Mesothelial cell of epicardium (in vitro differentiated cells): ENCODE measurements at regions not wholly inside any gene's neighbourhood (a gene's known extent, or its start where the extent isn't known, plus 50 kb on each side); places are given as distances from the start of the nearest gene placed in this dataset.

Experiments used
- DNase-seq, 2 experiments: peaks; one replicate each; pipeline ENCODE4 v3.0.0; 2021; ENCODE audit warnings: low spot score in 2 of 2; ENCODE audit not compliant: unreplicated experiment in 2 of 2
- H3K27ac Mint-ChIP-seq: 2 replicates; pipeline ENCODE4 v1.8.0; 2021; ENCODE audit warnings: mixed read lengths
- H3K27me3 Mint-ChIP-seq: 2 replicates; pipeline ENCODE4 v1.8.0; 2021; ENCODE audit warnings: low read depth, mixed read lengths
- H3K36me3 Mint-ChIP-seq: 2 replicates; pipeline ENCODE4 v1.8.0; 2021; ENCODE audit warnings: mixed read lengths
- H3K4me1 Mint-ChIP-seq: 2 replicates; pipeline ENCODE4 v1.8.0; 2021; ENCODE audit warnings: mixed read lengths
- H3K4me3 Mint-ChIP-seq: 2 replicates; pipeline ENCODE4 v1.8.0; 2021; ENCODE audit warnings: mild to moderate bottlenecking, moderate library complexity, mixed read lengths
- H3K9me3 Mint-ChIP-seq: 2 replicates; pipeline ENCODE4 v1.8.0; 2021; ENCODE audit warnings: mixed read lengths
- CTCF ChIP-seq: fragments of 200-600 bp; sonication (generic); IDR thresholded peaks from one replicate; pipeline ENCODE4 v1.5.0; 2021; ENCODE audit warnings: antibody characterized with exemption; ENCODE audit not compliant: unreplicated experiment

- H3K9me3 Mint-ChIP-seq: peaks cover 4% of the 10 kb centered on the region
- TF ChIP-seq CTCF: no peak
- DNase-seq: no peak
- H3K27me3 Mint-ChIP-seq: peaks cover 12% of the 10 kb centered on the region
- H3K27ac Mint-ChIP-seq: no peak overlapping the region
- H3K4me1 Mint-ChIP-seq: peaks cover 21% of the 10 kb centered on the region
- no peaks in the 10 kb centered on the region for H3K36me3 Mint-ChIP-seq
- H3K4me3 Mint-ChIP-seq: no peak overlapping the region
These were observed 491.6 kb upstream of the C1orf87 start for GRCh38 chr1:60564916-60565750.

- H3K27me3 Mint-ChIP-seq: peaks cover 15% of the 10 kb centered on the region
- no peak for DNase-seq
- H3K36me3 Mint-ChIP-seq: no peaks in the 10 kb centered on the region
- H3K4me3 Mint-ChIP-seq: no peak overlapping the region
- H3K4me1 Mint-ChIP-seq: peaks cover 23% of the 10 kb centered on the region
- H3K9me3 Mint-ChIP-seq: peaks cover 4% of the 10 kb centered on the region
- H3K27ac Mint-ChIP-seq: no peak overlapping the region
- TF ChIP-seq CTCF: no peak
These were observed 490.4 kb upstream of the C1orf87 start for GRCh38 chr1:60563777-60564535.

- Mint-ChIP-seq H3K4me1 (peaks cover 23% of the 10 kb centered on the region), H3K27ac (no peak overlapping the region), H3K9me3 (no peaks in the 10 kb centered on the region), H3K36me3 (no peaks in the 10 kb centered on the region), H3K27me3 (peaks cover 18% of the 10 kb centered on the region), H3K4me3 (no peak overlapping the region)
- DNase-seq: no peak
- no peak for TF ChIP-seq CTCF
These were observed 489.2 kb upstream of the C1orf87 start for GRCh38 chr1:60562740-60563139.

- H3K4me3 Mint-ChIP-seq: no peak overlapping the region
- no peak for TF ChIP-seq CTCF
- H3K4me1 Mint-ChIP-seq: peaks cover 17% of the 10 kb centered on the region
- no peak for DNase-seq
- no peaks in the 10 kb centered on the region for H3K9me3 Mint-ChIP-seq
- H3K27me3 Mint-ChIP-seq: peaks cover 22% of the 10 kb centered on the region
- no peaks in the 10 kb centered on the region for H3K36me3 Mint-ChIP-seq
- no peak overlapping the region for H3K27ac Mint-ChIP-seq
These were observed 487.1 kb upstream of the C1orf87 start for GRCh38 chr1:60560701-60561100.

GRCh38 chr1:60558236-60558635 lies 484.7 kb upstream of the C1orf87 start:
- DNase-seq: no peak
- peaks cover 5% of the 10 kb centered on the region for H3K4me1 Mint-ChIP-seq
- H3K27me3 Mint-ChIP-seq: peaks cover 20% of the 10 kb centered on the region
- H3K36me3 Mint-ChIP-seq: no peaks in the 10 kb centered on the region
- TF ChIP-seq CTCF: no peak
- no peak overlapping the region for H3K4me3 Mint-ChIP-seq
- H3K9me3 Mint-ChIP-seq: no peaks in the 10 kb centered on the region
- no peak overlapping the region for H3K27ac Mint-ChIP-seq
